PC-9 (cell line): ENCODE measurements at regions not wholly inside any gene's neighbourhood (a gene's known extent, or its start where the extent isn't known, plus 50 kb on each side); places are given as distances from the start of the nearest gene placed in this dataset.

Source experiments
- BruUV-seq: library from RNA; stranded (reverse); fragments of 400-500 nt; replicated peaks from 2 replicates; lab custom pipeline; 2021; lab: Mats Ljungman, UMichigan
- CTCF ChIA-PET: fragments of 300-600 bp; sonication (Branson Sonifier 250); formaldehyde crosslinking; loops from one replicate; lab custom pipeline; 2022; ENCODE audit warnings: antibody characterized with exemption; lab: Charles Lee
- POLR2A ChIA-PET: fragments of 300-600 bp; sonication (Branson Sonifier 250); formaldehyde crosslinking; loops from one replicate; lab custom pipeline; 2022; ENCODE audit warnings: antibody characterized with exemption; ENCODE audit not compliant: unreplicated experiment; lab: Charles Lee
- DNase-seq, 2 experiments: peaks; one replicate each; pipeline versions ENCODE4 v3.0.0 to v3.0.0-alpha.2; 2015 to 2022; ENCODE audit warnings: mixed read lengths in 1 of 2
- H2AFZ ChIP-seq: fragments of 200-600 bp; sonication (generic); 2 replicates; pipeline ENCODE4 v1.8.1; 2017; ENCODE audit warnings: antibody characterized with exemption
- H3F3A ChIP-seq: fragments of 200-600 bp; sonication (generic); 2 replicates; pipeline ENCODE4 v1.8.1; 2017; ENCODE audit warnings: antibody characterized with exemption, mild to moderate bottlenecking, low read depth; ENCODE audit not compliant: insufficient read depth
- H3K27ac ChIP-seq: fragments of 200-600 bp; sonication (generic); 2 replicates; pipeline ENCODE4 v1.6.1; 2016; ENCODE audit warnings: mixed run types
- H3K27me3 ChIP-seq: fragments of 200-600 bp; sonication (generic); 2 replicates; pipeline ENCODE4 v1.6.1; 2016; ENCODE audit warnings: low read depth, mixed run types; ENCODE audit not compliant: insufficient read depth
- H3K36me3 ChIP-seq: fragments of 200-600 bp; sonication (generic); 2 replicates; pipeline ENCODE4 v1.6.1; 2016; ENCODE audit warnings: low read depth, mixed run types
- H3K4me1 ChIP-seq: fragments of 200-600 bp; sonication (generic); replicated peaks from 2 replicates; pipeline ENCODE4 v1.6.1; 2016; ENCODE audit warnings: mixed run types; ENCODE audit not compliant: insufficient read depth
- H3K4me2 ChIP-seq: fragments of 200-600 bp; sonication (generic); 2 replicates; pipeline ENCODE4 v1.6.1; 2017; ENCODE audit warnings: mixed run types
- H3K4me3 ChIP-seq: fragments of 200-600 bp; sonication (generic); 2 replicates; pipeline ENCODE4 v1.6.1; 2016; ENCODE audit warnings: mixed run types
- H3K79me2 ChIP-seq: fragments of 200-600 bp; sonication (generic); 2 replicates; pipeline ENCODE4 v1.6.1; 2017; ENCODE audit warnings: low read depth, mixed run types
- H3K9me2 ChIP-seq: fragments of 200-600 bp; sonication (generic); 2 replicates; pipeline ENCODE4 v1.8.1; 2017; ENCODE audit warnings: mild to moderate bottlenecking; ENCODE audit not compliant: insufficient read depth
- H3K9me3 ChIP-seq: fragments of 200-600 bp; sonication (generic); 2 replicates; pipeline ENCODE4 v1.8.1; 2016; ENCODE audit warnings: low read depth; ENCODE audit not compliant: insufficient read depth
- H4K20me1 ChIP-seq: fragments of 200-600 bp; sonication (generic); 2 replicates; pipeline ENCODE4 v1.8.1; 2017; ENCODE audit not compliant: insufficient read depth
- EZH2 ChIP-seq: fragments of 200-600 bp; sonication (generic); IDR thresholded peaks from 2 replicates; pipeline ENCODE4 v1.8.0; 2017; ENCODE audit warnings: antibody characterized with exemption, low read depth
- intact Hi-C: fragments of 100-400 bp; cut with micrococcal nuclease; formaldehyde crosslinking; loops from one replicate; pipeline ENCODE4 v1.10.0; 2022; ENCODE audit not compliant: unreplicated experiment
- TF ChIP-seq, protein P1 (sequence below): fragments of 200-600 bp; sonication (generic); conservative IDR thresholded peaks from 2 replicates; pipeline ENCODE4 v1.6.1; 2017; ENCODE audit warnings: mixed run types, antibody characterized with exemption, mild to moderate bottlenecking, moderate library complexity

DNA sequence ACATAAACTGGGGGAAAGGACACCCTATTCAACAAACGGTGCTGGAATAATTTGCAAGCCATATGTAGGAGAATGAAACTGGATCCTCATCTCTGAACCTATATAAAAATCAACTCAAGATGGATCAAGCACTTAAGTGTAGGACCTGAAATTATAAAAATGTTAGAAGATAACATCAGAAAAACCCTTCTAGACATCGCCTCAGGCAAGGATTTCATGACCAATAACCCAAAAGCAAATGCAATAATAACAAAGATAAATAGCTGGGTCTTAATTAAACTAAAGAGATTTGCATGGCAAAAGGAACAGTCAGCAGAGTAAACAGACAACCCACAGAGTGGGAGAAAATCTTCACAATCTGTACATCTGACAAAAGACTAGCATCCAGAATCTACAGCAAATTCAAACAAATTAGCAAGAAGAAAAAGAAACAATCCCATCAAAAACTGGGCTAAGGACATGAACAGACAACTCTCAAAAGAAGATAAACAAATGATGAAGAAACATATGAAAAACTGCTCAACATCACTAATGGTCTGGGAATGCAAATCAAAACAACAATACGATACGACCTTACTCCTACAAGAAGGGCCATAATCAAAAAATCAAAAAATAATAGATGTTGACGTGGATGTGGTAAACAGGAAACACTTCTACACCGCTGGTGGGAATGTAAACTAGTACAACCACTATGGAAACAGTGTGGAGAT, 408.7 kb downstream of the CNTN6 start:
- Histone ChIP-seq H3K36me3 (no peaks in the 10 kb centered on the region), H3K79me2 (no peaks in the 10 kb centered on the region), H3K4me2 (no peak overlapping the region), H3K27me3 (no peaks in the 10 kb centered on the region), H3K9me3 (no peaks in the 10 kb centered on the region), H3K4me3 (no peak overlapping the region), H2AFZ (no peak overlapping the region), H3K9me2 (no peaks in the 10 kb centered on the region), H3K4me1 (no peaks in the 10 kb centered on the region), H3K27ac (no peak overlapping the region), H3F3A (no peaks in the 10 kb centered on the region), H4K20me1 (no peaks in the 10 kb centered on the region)
- TF ChIP-seq, protein P1, sequence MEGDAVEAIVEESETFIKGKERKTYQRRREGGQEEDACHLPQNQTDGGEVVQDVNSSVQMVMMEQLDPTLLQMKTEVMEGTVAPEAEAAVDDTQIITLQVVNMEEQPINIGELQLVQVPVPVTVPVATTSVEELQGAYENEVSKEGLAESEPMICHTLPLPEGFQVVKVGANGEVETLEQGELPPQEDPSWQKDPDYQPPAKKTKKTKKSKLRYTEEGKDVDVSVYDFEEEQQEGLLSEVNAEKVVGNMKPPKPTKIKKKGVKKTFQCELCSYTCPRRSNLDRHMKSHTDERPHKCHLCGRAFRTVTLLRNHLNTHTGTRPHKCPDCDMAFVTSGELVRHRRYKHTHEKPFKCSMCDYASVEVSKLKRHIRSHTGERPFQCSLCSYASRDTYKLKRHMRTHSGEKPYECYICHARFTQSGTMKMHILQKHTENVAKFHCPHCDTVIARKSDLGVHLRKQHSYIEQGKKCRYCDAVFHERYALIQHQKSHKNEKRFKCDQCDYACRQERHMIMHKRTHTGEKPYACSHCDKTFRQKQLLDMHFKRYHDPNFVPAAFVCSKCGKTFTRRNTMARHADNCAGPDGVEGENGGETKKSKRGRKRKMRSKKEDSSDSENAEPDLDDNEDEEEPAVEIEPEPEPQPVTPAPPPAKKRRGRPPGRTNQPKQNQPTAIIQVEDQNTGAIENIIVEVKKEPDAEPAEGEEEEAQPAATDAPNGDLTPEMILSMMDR, result no peak
- no peak for TF ChIP-seq EZH2
- DNase-seq, result no peak
- no TSS peak for BruUV-seq
- POLR2A ChIA-PET, result no interaction called here
- intact Hi-C loops, result no loop called here
- CTCF ChIA-PET, result no interaction called here

DNA sequence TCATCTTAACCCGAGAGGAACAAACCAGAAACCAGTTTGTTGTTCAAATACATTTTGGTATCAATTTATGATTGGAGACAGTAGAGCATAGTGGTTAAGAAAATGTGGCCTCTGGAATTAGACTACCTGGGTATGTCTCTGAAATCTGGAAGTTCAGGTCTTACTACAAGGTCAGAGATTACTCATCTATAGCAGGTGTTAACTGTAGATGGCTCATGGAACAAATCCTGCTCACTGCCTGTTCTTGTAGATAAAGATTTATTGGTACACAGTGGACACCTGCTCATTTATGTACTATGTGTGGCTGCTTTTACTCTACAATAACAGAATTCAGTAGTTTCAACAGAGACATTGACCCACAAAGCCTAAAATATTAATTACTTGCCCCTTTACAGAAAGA, 413.3 kb downstream of the CNTN6 start:
- DNase-seq, result no peak
- H3K9me3 ChIP-seq, result no peaks in the 10 kb centered on the region
- ChIA-PET POLR2A (no interaction called here), CTCF (no interaction called here)
- intact Hi-C loops, result no loop called here
- no peaks in the 10 kb centered on the region for H4K20me1 ChIP-seq
- no peak overlapping the region for H3K27ac ChIP-seq
- H3K27me3 ChIP-seq, result no peaks in the 10 kb centered on the region
- TF ChIP-seq, protein P1, result no peak
- no peak for TF ChIP-seq EZH2
- H3K4me1 ChIP-seq, result no peaks in the 10 kb centered on the region
- no peaks in the 10 kb centered on the region for H3K79me2 ChIP-seq
- no peaks in the 10 kb centered on the region for H3K36me3 ChIP-seq
- no peaks in the 10 kb centered on the region for H3K9me2 ChIP-seq
- BruUV-seq, result no TSS peak
- H3K4me3 ChIP-seq, result no peak overlapping the region
- no peak overlapping the region for H3K4me2 ChIP-seq
- no peak overlapping the region for H2AFZ ChIP-seq
- H3F3A ChIP-seq, result no peaks in the 10 kb centered on the region

DNA sequence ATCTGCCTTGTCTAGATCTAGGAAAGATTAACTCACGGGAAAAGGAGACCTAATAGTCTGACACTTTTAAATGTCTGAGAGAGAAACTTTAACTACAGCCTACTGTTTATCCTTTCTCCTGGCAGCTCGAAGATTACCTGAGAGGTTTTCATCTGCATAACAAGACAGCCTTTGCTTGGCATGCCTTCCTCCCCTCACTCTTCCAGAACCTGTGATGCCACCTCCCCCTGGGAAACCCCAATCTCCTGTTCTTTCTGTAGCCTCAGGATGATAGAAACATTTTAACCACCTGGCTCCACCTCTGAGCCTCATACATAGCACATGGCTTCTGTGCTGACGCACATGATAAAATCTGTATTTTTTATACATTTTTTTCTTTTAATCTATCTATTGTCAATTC, 420.8 kb downstream of the CNTN6 start:
- Histone ChIP-seq H3K9me2 (no peaks in the 10 kb centered on the region), H3K27me3 (no peaks in the 10 kb centered on the region), H3K4me1 (no peaks in the 10 kb centered on the region), H3K36me3 (no peaks in the 10 kb centered on the region), H3K4me3 (no peak overlapping the region), H3F3A (no peaks in the 10 kb centered on the region), H3K27ac (no peak overlapping the region), H4K20me1 (no peaks in the 10 kb centered on the region), H3K79me2 (no peaks in the 10 kb centered on the region), H2AFZ (no peak overlapping the region), H3K9me3 (no peaks in the 10 kb centered on the region), H3K4me2 (no peak overlapping the region)
- BruUV-seq, result no TSS peak
- intact Hi-C loops, result no loop called here
- TF ChIP-seq EZH2, result no peak
- TF ChIP-seq, protein P1, result no peak
- POLR2A ChIA-PET, result no interaction called here
- CTCF ChIA-PET, result no interaction called here
- DNase-seq, result no peak
